ENCODE measurements at regions not wholly inside any gene's neighbourhood (a gene's known extent, or its start where the extent isn't known, plus 50 kb on each side); places are given as distances from the start of the nearest gene placed in this dataset.
"Not testable (repeated sequence)": the region's sequence is repeated elsewhere in the genome, so short reads cannot be mapped to it uniquely, and the experiment has no call there.

- Histone ChIP-seq H3K9me3 (ENCODE audit: control insufficient read depth, insufficient read depth, low read length) (peaks cover 6% of the 10 kb centered on the region), H3K27ac (ENCODE audit: low read depth, low read length) (no peak overlapping the region), H3K4me3 (ENCODE audit: low read depth, low read length) (no peak overlapping the region), H3K27me3 (ENCODE audit: control insufficient read depth, insufficient read depth, low read length) (peaks cover 3% of the 10 kb centered on the region)
- TF ChIP-seq, protein P1, sequence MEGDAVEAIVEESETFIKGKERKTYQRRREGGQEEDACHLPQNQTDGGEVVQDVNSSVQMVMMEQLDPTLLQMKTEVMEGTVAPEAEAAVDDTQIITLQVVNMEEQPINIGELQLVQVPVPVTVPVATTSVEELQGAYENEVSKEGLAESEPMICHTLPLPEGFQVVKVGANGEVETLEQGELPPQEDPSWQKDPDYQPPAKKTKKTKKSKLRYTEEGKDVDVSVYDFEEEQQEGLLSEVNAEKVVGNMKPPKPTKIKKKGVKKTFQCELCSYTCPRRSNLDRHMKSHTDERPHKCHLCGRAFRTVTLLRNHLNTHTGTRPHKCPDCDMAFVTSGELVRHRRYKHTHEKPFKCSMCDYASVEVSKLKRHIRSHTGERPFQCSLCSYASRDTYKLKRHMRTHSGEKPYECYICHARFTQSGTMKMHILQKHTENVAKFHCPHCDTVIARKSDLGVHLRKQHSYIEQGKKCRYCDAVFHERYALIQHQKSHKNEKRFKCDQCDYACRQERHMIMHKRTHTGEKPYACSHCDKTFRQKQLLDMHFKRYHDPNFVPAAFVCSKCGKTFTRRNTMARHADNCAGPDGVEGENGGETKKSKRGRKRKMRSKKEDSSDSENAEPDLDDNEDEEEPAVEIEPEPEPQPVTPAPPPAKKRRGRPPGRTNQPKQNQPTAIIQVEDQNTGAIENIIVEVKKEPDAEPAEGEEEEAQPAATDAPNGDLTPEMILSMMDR (IDR thresholded peaks at IDR 0.05; ENCODE audit: low read depth, low read length): no peak
- DNase-seq (ENCODE audit: low read depth, low spot score): no peak
- CTCF ChIA-PET: no interaction called here
- POLR2A ChIA-PET: interaction anchor here (0.6 kb wide), 1 partner anchor 754 kb away, joined by 3 read pairs; no protein-coding TSS in a partner anchor
These were observed 386.0 kb downstream of the RPS24 start for GRCh38 chr10:78419481-78420265.

- Histone ChIP-seq H3K27ac (ENCODE audit: low read depth, low read length) (no peak overlapping the region), H3K27me3 (ENCODE audit: control insufficient read depth, insufficient read depth, low read length) (peaks cover 3% of the 10 kb centered on the region), H3K4me3 (ENCODE audit: low read depth, low read length) (no peak overlapping the region), H3K9me3 (ENCODE audit: control insufficient read depth, insufficient read depth, low read length) (peaks cover 7% of the 10 kb centered on the region)
- DNase-seq (ENCODE audit: low read depth, low spot score): no peak
- TF ChIP-seq, protein P1 (IDR thresholded peaks at IDR 0.05; ENCODE audit: low read depth, low read length): no peak
- ChIA-PET CTCF (no interaction called here), POLR2A (no interaction called here)
These were observed 387.5 kb downstream of the RPS24 start for GRCh38 chr10:78420946-78421735.

GRCh38 chr10:78424050-78424449, 390.4 kb downstream of the RPS24 start:
- H3K9me3 ChIP-seq (ENCODE audit: control insufficient read depth, insufficient read depth, low read length); H3K27ac ChIP-seq (ENCODE audit: low read depth, low read length); DNase-seq (ENCODE audit: low read depth, low spot score); H3K27me3 ChIP-seq (ENCODE audit: control insufficient read depth, insufficient read depth, low read length); CTCF ChIA-PET; H3K4me3 ChIP-seq (ENCODE audit: low read depth, low read length): not testable (repeated sequence)
- POLR2A ChIA-PET: interaction anchor here (0.5 kb wide), 1 partner anchor 211 kb away, joined by 3 read pairs; no protein-coding TSS in a partner anchor

GRCh38 chr10:78424723-78425122, 391.1 kb downstream of the RPS24 start:
- no peak for DNase-seq (ENCODE audit: low read depth, low spot score)
- TF ChIP-seq, protein P1 (IDR thresholded peaks at IDR 0.05; ENCODE audit: low read depth, low read length): peak; percentile 32
- Histone ChIP-seq H3K27me3 (ENCODE audit: control insufficient read depth, insufficient read depth, low read length) (peaks cover 12% of the 10 kb centered on the region), H3K9me3 (ENCODE audit: control insufficient read depth, insufficient read depth, low read length) (peaks cover 7% of the 10 kb centered on the region), H3K27ac (ENCODE audit: low read depth, low read length) (no peak overlapping the region), H3K4me3 (ENCODE audit: low read depth, low read length) (no peak overlapping the region)
- ChIA-PET POLR2A (no interaction called here), CTCF (no interaction called here)

- Histone ChIP-seq H3K9me3 (ENCODE audit: control insufficient read depth, insufficient read depth, low read length) (peaks cover 7% of the 10 kb centered on the region), H3K27me3 (ENCODE audit: control insufficient read depth, insufficient read depth, low read length) (peaks cover 27% of the 10 kb centered on the region), H3K4me3 (ENCODE audit: low read depth, low read length) (no peak overlapping the region), H3K27ac (ENCODE audit: low read depth, low read length) (no peak overlapping the region)
- POLR2A ChIA-PET: no interaction called here
- CTCF ChIA-PET: no interaction called here
- TF ChIP-seq, protein P1 (IDR thresholded peaks at IDR 0.05; ENCODE audit: low read depth, low read length): no peak
- no peak for DNase-seq (ENCODE audit: low read depth, low spot score)
These were observed 392.5 kb downstream of the RPS24 start for GRCh38 chr10:78426181-78426580.
